Activated CD4-positive, alpha-beta T cell treated with anti-CD3 and anti-CD28 coated beads, Interleukin-2, amount 10 ng/mL, durations not matched to agents 7 days and 5 days (primary cell): ENCODE measurements at regions not wholly inside any gene's neighbourhood (a gene's known extent, or its start where the extent isn't known, plus 50 kb on each side); places are given as distances from the start of the nearest gene placed in this dataset.
A peak's percentile ranks its signal among the peaks of the same experiment; 100 is the strongest.
"Not testable (repeated sequence)": the region's sequence is repeated elsewhere in the genome, so short reads cannot be mapped to it uniquely, and the experiment has no call there.

Experiments
- CTCF ChIA-PET: fragments of 350-600 bp; sonication (Branson Sonifier 250); formaldehyde crosslinking; loops from one replicate; lab custom pipeline; 2021; ENCODE audit warnings: antibody characterized with exemption; lab: Charles Lee
- POLR2A ChIA-PET: fragments of 350-600 bp; sonication (Branson Sonifier 250); formaldehyde crosslinking; loops from one replicate; lab custom pipeline; 2021; ENCODE audit warnings: antibody characterized with exemption; lab: Charles Lee
- DNase-seq: peaks from one replicate; pipeline ENCODE4 v3.0.0-alpha.2; 2020
- H3K27ac Mint-ChIP-seq: one replicate; pipeline ENCODE4 v1.8.0; 2021; ENCODE audit warnings: mild to moderate bottlenecking, moderate library complexity, mixed read lengths
- H3K27me3 Mint-ChIP-seq: one replicate; pipeline ENCODE4 v1.8.0; 2021; ENCODE audit warnings: mixed read lengths
- H3K36me3 Mint-ChIP-seq: one replicate; pipeline ENCODE4 v1.8.0; 2021; ENCODE audit warnings: low read depth, mixed read lengths
- H3K4me1 Mint-ChIP-seq: one replicate; pipeline ENCODE4 v1.8.0; 2021; ENCODE audit warnings: mixed read lengths
- H3K4me3 Mint-ChIP-seq: one replicate; pipeline ENCODE4 v1.8.0; 2021; ENCODE audit warnings: mild to moderate bottlenecking, moderate library complexity, mixed read lengths
- H3K9me3 Mint-ChIP-seq: one replicate; pipeline ENCODE4 v1.8.0; 2021; ENCODE audit warnings: mixed read lengths

DNA sequence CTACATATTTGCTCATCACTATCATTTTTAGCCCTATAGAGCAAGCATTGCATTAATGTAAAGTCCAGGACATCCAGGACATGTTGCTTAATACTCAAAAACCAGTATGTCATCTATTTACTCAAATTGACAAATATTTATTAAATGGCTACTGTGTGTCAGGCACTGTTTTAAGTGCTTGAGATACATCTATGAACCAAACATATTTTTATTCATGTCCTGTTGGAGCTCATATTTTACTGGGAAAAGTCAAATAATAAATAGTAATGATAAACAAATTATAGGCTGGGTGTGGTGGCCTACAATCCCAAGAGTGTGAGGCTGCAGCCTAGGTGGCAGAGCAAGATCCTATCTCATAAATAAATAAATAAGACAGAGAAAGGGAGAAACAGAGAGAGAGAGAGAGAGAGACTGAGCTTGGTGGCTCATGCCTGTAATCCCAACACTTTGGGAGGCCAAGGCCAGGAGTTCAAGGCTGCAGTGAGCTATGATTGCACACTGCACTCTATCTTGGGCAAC, 227.9 kb downstream of the GJA1 start:
- ChIA-PET POLR2A (no interaction called here), CTCF (no interaction called here)
- H3K9me3 Mint-ChIP-seq, result peaks cover 9% of the 10 kb centered on the region
- no peaks in the 10 kb centered on the region for H3K36me3 Mint-ChIP-seq
- H3K4me1 Mint-ChIP-seq, result no peaks in the 10 kb centered on the region
- no peak overlapping the region for H3K27ac Mint-ChIP-seq
- no peaks in the 10 kb centered on the region for H3K27me3 Mint-ChIP-seq
- H3K4me3 Mint-ChIP-seq, result no peak overlapping the region
- DNase-seq, result no peak

DNA sequence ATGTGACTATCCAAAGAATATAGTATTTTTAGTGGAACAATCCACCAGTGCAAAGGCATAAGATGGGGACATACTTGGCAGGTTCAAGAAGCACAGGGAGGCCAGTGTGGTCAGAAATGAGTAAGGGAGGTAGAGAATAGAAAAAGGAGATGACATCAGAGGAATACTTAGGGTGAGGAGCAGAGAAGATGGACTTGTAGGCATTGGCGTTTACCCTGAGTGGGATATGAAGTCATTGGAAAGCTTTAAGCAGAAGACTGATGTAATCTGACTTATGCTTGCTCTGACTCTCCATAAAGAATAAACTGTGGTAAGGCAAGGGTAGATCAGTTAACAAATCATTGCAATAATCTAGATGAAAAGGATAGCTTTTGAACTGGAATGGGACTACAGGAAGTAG, 228.7 kb downstream of the GJA1 start:
- no peaks in the 10 kb centered on the region for H3K36me3 Mint-ChIP-seq
- ChIA-PET POLR2A (no interaction called here), CTCF (no interaction called here)
- no peak overlapping the region for H3K27ac Mint-ChIP-seq
- DNase-seq, result no peak
- H3K4me1 Mint-ChIP-seq, result no peaks in the 10 kb centered on the region
- no peak overlapping the region for H3K4me3 Mint-ChIP-seq
- peaks cover 9% of the 10 kb centered on the region for H3K9me3 Mint-ChIP-seq
- no peaks in the 10 kb centered on the region for H3K27me3 Mint-ChIP-seq

DNA sequence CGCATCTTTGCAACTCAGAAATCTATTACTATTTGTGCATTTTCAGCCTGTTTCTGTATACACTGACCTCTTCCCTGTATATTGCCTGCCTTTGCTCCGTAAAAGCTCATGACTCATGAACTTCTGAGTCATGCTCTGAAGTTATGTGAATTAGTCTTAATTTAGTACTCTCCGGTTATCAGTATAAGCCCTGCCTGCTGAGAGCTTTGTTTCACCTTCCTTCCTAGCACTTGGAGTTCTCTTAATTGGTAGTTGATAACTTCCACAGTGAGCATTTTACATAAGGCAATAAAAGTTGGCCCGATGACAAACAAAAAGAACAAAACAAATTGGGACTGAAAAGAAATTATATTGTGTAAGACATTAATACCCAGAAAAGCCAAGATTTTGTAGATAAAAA, 231.4 kb downstream of the GJA1 start:
- H3K4me1 Mint-ChIP-seq, result no peaks in the 10 kb centered on the region
- no peak overlapping the region for H3K4me3 Mint-ChIP-seq
- ChIA-PET CTCF (no interaction called here), POLR2A (no interaction called here)
- H3K27me3 Mint-ChIP-seq, result no peaks in the 10 kb centered on the region
- H3K27ac Mint-ChIP-seq, result no peak overlapping the region
- peaks cover 9% of the 10 kb centered on the region for H3K9me3 Mint-ChIP-seq
- no peak for DNase-seq
- no peaks in the 10 kb centered on the region for H3K36me3 Mint-ChIP-seq

DNA sequence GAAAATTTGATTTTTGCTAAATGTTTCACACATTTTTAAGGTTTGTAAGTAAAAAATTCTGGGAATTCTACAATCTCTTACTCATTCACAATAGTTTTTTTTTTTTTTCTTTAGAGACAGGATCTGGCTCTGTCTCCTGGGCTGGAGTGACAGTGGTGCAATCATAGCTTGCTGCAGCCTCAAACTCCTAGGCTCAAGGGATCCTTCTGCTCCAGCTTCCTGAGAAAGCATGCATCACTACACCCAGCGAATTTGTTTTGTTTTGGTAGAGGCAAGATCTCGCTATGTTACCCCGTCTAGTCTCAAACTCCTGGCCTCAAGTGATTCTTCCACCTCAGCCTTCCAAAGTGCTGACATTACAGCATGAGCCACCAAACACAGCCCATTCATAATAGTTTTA, 232.8 kb downstream of the GJA1 start:
- ChIA-PET CTCF (no interaction called here), POLR2A (no interaction called here)
- H3K27me3 Mint-ChIP-seq, result no peaks in the 10 kb centered on the region
- peaks cover 9% of the 10 kb centered on the region for H3K9me3 Mint-ChIP-seq
- no peaks in the 10 kb centered on the region for H3K4me1 Mint-ChIP-seq
- no peak for DNase-seq
- H3K36me3 Mint-ChIP-seq, result no peaks in the 10 kb centered on the region
- H3K27ac Mint-ChIP-seq, result no peak overlapping the region
- no peak overlapping the region for H3K4me3 Mint-ChIP-seq

DNA sequence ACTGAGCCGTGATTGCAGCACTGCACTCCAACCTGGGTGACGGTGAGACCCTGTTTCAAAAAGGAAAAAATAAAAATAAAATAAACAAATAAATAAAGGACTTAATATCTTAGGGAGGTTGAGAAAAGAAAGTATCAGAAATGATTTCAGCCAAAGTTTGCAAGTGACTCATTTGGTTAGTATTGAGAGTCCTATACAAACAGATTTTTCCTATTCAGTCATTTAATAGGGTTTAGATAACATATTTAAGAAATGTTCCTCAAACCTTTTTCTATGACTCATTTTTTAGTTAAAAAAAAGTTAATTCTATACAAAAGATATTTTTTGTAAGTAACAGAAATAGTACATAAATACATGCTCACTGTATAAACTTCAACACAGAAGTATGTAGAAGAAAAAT, 235.1 kb downstream of the GJA1 start:
- DNase-seq, result no peak
- Mint-ChIP-seq H3K27me3 (no peaks in the 10 kb centered on the region), H3K9me3 (no peaks in the 10 kb centered on the region), H3K4me3 (no peak overlapping the region), H3K27ac (no peak overlapping the region), H3K36me3 (no peaks in the 10 kb centered on the region), H3K4me1 (no peaks in the 10 kb centered on the region)
- ChIA-PET POLR2A (no interaction called here), CTCF (no interaction called here)

DNA sequence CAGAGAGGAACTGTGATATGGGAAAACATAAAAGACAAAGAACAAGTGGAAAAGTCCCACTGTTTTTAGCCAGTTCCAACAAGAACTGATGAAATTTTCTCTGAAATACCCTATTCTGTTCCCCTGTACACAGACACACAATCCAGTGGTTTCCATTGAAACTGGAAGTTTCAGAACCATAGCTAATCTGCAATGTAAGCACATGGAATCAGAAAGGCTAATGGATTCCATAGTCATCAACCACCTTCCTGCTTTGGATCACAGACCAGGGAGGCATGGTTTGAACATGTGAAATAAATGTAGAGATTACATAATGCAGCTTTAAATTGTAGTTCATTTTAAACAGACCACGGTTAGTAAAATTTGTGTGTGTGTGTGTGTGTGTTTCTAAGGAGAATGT, 242.1 kb downstream of the GJA1 start:
- Mint-ChIP-seq H3K9me3 (no peaks in the 10 kb centered on the region), H3K27ac (no peak overlapping the region), H3K4me3 (no peak overlapping the region), H3K4me1 (no peaks in the 10 kb centered on the region), H3K27me3 (no peaks in the 10 kb centered on the region), H3K36me3 (no peaks in the 10 kb centered on the region)
- DNase-seq, result no peak
- POLR2A ChIA-PET, result no interaction called here
- CTCF ChIA-PET, result no interaction called here

DNA sequence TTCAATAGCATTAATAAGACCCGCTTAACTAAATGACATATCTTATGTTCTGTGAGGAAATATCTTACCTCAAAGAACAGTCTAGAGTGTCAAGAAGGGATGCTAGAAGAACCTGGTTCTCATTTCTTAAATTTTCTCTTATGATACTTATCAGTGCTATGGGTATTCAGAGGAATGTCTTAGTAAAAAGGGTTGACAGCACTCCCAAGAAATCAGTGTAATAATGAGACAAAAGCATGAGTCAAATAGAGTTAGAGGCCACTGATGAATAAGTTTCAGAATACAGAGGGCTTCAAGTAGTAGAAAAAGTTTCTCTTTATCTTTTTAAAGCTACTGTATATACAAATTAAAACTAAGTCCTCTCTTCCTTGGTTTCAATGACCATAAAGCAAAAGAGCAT, 242.8 kb downstream of the GJA1 start:
- no peaks in the 10 kb centered on the region for H3K27me3 Mint-ChIP-seq
- no peaks in the 10 kb centered on the region for H3K36me3 Mint-ChIP-seq
- H3K4me3 Mint-ChIP-seq, result no peak overlapping the region
- H3K27ac Mint-ChIP-seq, result no peak overlapping the region
- no peaks in the 10 kb centered on the region for H3K4me1 Mint-ChIP-seq
- H3K9me3 Mint-ChIP-seq, result no peaks in the 10 kb centered on the region
- ChIA-PET POLR2A (no interaction called here), CTCF (no interaction called here)
- DNase-seq, result no peak

DNA sequence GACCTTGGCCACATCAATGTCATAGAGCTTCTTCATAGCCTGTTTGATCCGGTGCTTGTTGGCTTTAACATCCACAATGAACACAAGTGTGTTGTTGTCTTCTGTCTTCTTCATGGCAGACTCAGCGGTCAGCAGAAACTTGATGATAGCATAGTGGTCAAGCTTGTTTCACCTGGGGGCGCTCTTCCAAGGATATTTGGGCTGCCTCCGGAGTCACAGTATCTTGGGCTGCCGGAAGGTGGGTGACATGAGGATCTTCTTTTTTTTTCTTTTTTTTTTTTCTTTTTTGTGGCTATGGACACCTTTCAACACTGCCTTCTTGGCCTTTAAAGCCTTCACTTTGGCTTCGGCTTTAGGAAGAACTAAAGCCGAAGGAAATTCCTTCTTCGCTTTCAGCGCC, 244.6 kb downstream of the GJA1 start:
- no peak for DNase-seq
- no peaks in the 10 kb centered on the region for H3K36me3 Mint-ChIP-seq
- no peaks in the 10 kb centered on the region for H3K4me1 Mint-ChIP-seq
- ChIA-PET POLR2A (no interaction called here), CTCF (interaction anchor here (0.6 kb wide), 2 partner anchors 218 to 902 kb away, joined by 3 to 6 read pairs; no protein-coding TSS in a partner anchor)
- H3K27ac Mint-ChIP-seq, result no peak overlapping the region
- no peaks in the 10 kb centered on the region for H3K27me3 Mint-ChIP-seq
- H3K4me3 Mint-ChIP-seq, result no peak overlapping the region
- peaks cover 3% of the 10 kb centered on the region for H3K9me3 Mint-ChIP-seq

DNA sequence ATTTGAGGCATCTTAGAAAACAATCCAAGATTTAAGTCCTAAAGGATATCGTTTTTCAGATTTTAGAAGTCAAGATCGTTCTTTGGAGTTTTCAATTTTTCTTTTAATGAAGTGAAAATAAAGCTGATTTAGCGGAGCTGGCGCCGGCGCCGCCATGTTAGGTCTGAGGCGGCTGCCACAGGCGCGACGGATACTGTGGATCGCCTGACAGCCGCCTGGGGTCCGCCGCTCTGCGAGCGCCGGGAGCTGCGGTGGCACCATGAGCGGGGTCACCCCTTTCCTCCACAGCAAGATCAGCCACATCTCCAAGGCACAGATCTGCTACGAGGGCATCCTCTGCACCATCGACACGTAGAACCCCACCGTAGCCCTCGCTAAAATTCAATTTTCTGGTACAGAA, 247.2 kb downstream of the GJA1 start:
- Mint-ChIP-seq H3K27me3 (no peaks in the 10 kb centered on the region), H3K36me3 (no peaks in the 10 kb centered on the region), H3K27ac (no peak overlapping the region), H3K4me3 (no peak overlapping the region), H3K9me3 (peaks cover 4% of the 10 kb centered on the region), H3K4me1 (no peaks in the 10 kb centered on the region)
- ChIA-PET POLR2A (no interaction called here), CTCF (no interaction called here)
- DNase-seq, result no peak

DNA sequence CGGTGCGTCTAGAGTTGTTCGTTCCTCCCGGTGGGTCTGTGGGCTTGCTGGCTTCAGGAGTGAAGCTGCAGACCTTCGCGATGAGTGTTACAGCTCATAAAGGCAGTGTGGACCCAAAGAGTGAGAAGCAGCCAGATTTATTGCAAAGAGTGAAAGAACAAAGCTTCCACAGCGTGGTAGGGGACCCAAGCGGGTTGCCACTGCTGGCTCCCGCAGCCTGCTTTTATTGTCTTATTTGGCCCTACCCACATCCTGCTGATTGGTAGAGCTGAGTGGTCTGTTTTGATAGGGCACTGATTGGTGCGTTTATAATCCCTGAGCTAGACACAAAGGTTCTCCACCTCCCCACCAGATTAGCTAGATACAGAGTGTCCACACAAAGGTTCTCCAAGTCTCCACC, 250.4 kb downstream of the GJA1 start:
- H3K36me3 Mint-ChIP-seq, H3K4me3 Mint-ChIP-seq, H3K4me1 Mint-ChIP-seq, H3K27me3 Mint-ChIP-seq, DNase-seq, CTCF ChIA-PET, H3K27ac Mint-ChIP-seq, POLR2A ChIA-PET, H3K9me3 Mint-ChIP-seq: not testable (repeated sequence)

DNA sequence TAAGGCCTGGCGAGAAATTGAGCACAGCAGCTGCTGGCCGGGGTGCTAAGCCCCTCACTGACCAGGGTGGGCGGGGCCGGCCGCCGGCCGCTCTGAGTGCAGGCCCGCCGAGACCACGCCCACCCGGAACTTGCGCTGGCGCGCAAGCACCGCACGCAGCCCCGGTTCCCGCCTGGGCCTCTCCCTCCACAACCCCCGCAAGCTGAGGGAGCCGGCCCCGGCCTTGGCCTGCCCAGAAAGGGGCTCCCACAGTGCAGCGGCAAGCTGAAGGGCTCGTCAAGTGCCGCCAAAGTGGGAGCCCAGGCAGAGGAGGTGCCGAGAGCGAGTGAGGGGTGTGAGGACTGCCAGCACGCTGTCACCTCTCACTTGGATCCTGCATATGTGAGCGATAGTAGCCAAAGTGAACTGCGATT, 251.2 kb downstream of the GJA1 start:
- Mint-ChIP-seq H3K4me1 (peaks cover 6% of the 10 kb centered on the region), H3K4me3 (no peak overlapping the region)

DNA sequence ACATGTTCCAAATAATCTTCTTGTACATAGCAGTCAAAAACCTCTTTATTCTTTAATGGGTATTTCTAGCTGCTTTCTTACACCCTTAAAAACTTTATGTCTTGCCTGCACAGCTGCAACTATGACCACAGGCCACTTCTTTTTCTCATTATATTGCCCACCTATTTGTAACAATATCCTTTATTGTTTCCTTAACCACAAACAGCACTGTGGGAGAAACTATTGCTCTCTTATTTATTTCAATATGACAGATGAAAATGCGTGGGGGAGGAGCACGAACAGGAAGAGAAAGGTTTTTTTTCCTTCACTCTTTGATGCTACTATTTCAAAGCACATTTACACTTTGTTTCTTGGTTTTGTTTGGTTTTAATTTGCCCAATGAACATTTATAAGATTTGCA, 253.5 kb downstream of the GJA1 start:
- H3K27ac Mint-ChIP-seq, result no peak overlapping the region
- peaks cover 6% of the 10 kb centered on the region for H3K4me1 Mint-ChIP-seq
- H3K9me3 Mint-ChIP-seq, result peaks cover 4% of the 10 kb centered on the region
- CTCF ChIA-PET, result no interaction called here
- H3K27me3 Mint-ChIP-seq, result no peaks in the 10 kb centered on the region
- DNase-seq, result no peak
- H3K36me3 Mint-ChIP-seq, result no peaks in the 10 kb centered on the region
- no peak overlapping the region for H3K4me3 Mint-ChIP-seq
- POLR2A ChIA-PET, result no interaction called here

More for the DNA sequence above, 251.2 kb downstream of the GJA1 start:
- H3K9me3 Mint-ChIP-seq, result peaks cover 4% of the 10 kb centered on the region
- POLR2A ChIA-PET, result no interaction called here
- H3K27ac Mint-ChIP-seq, result no peak overlapping the region
- DNase-seq, result peak; percentile 6
- no peaks in the 10 kb centered on the region for H3K27me3 Mint-ChIP-seq
- no peaks in the 10 kb centered on the region for H3K36me3 Mint-ChIP-seq
- CTCF ChIA-PET, result no interaction called here

DNA sequence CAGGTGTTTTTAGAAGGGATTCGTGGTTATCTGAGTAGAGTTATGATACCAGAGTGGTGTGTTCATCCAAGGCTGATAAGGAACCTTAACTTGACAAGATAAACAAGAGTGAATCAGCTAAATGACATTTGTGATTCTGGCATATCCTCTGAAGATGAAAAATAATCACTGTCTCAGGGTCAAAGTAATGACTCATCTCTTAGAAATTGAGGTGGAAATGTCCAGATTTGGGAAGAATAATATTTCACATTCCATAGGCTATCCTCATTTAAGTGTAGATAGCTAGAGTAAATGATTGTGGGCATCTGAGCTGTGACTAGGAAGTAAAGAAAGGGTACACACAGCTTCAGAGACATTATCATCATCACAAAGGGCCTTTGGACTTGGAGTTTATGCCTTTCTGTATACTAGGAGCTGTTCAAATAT, 255.7 kb downstream of the GJA1 start:
- H3K4me1 Mint-ChIP-seq, result peaks cover 6% of the 10 kb centered on the region
- ChIA-PET POLR2A (no interaction called here), CTCF (no interaction called here)
- H3K27me3 Mint-ChIP-seq, result no peaks in the 10 kb centered on the region
- no peak overlapping the region for H3K4me3 Mint-ChIP-seq
- H3K27ac Mint-ChIP-seq, result no peak overlapping the region
- no peak for DNase-seq
- no peaks in the 10 kb centered on the region for H3K9me3 Mint-ChIP-seq
- H3K36me3 Mint-ChIP-seq, result no peaks in the 10 kb centered on the region

DNA sequence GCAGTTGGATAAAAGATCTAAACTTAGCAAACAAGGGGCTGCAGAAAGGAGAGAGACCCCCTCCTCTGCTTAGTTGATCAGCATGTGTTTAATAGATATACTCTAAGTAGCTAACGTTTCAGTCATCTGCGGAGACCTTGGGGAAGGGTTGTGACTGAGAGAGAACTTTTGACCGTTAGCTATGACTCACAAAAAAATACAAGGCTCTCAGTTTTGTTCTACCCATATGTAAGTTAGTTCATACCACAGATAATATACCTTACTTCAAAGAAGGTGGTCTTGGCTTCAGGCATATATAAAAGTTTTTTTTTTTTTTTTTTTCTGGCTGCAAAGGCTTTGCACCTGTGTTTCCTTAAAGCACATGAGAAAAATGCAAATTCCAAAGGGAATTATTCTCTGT, 258.9 kb downstream of the GJA1 start:
- H3K4me1 Mint-ChIP-seq, result peaks cover 1% of the 10 kb centered on the region
- no peaks in the 10 kb centered on the region for H3K27me3 Mint-ChIP-seq
- no peak overlapping the region for H3K27ac Mint-ChIP-seq
- H3K36me3 Mint-ChIP-seq, result no peaks in the 10 kb centered on the region
- no peak for DNase-seq
- ChIA-PET POLR2A (no interaction called here), CTCF (no interaction called here)
- no peak overlapping the region for H3K4me3 Mint-ChIP-seq
- H3K9me3 Mint-ChIP-seq, result no peaks in the 10 kb centered on the region
